ENCODE measurements at regions not wholly inside any gene's neighbourhood (a gene's known extent, or its start where the extent isn't known, plus 50 kb on each side); places are given as distances from the start of the nearest gene placed in this dataset.
"Not testable (repeated sequence)": the region's sequence is repeated elsewhere in the genome, so short reads cannot be mapped to it uniquely, and the experiment has no call there.

DNA sequence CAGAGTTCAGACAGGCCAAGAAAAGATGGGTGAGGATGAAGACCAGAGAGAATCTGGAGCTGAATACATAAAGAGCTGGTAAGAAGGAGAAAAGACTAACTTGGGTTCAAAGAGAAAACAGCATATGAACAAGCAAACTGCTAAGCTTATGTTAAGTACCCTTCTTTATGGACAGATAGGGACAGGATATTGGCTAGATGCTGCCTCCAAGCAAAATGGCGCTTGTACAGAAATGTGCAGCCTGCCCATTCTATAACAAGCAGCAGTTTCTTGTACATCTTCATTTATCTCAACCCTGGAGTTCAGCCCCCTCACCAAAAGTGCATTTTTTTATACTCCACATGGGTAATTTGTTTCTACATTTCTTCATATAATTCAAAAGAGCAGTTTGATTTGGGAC is 184.5 kb downstream of the RMST start:
- no peak for TF ChIP-seq EZH2 (IDR thresholded peaks at IDR 0.05; ENCODE audit: borderline replicate concordance, insufficient read depth, low read depth, low read length, poor library complexity, severe bottlenecking)
- ATAC-seq (ENCODE audit: low read depth) (no peak), DNase-seq (no peak)
- no peaks in the 10 kb centered on the region for H3K27me3 ChIP-seq (replicated peaks in 1 of 4; ENCODE audit: control extremely low read depth in 1 of 4, control insufficient read depth in 3 of 4, insufficient read depth in 4 of 4, low read length in 3 of 4)
- no peaks in the 10 kb centered on the region for H3K4me1 ChIP-seq (ENCODE audit: control insufficient read depth in 2 of 2, insufficient read depth in 2 of 2, low read length in 2 of 2)
- no peak overlapping the region for H3K4me2 ChIP-seq (replicated peaks; ENCODE audit: low read depth, low read length, poor library complexity, severe bottlenecking)
- no peak overlapping the region for H3K4me3 ChIP-seq (ENCODE audit: control extremely low read depth in 1 of 5, extremely low read depth in 1 of 5, insufficient read depth in 1 of 5, low read depth in 2 of 5, low read length in 4 of 5)
- CTCF ChIA-PET, result no interaction called here
- Mint-ChIP-seq H3K27ac (no peak overlapping the region), H3K4me1 (no peaks in the 10 kb centered on the region), H3K27me3 (no peaks in the 10 kb centered on the region), H3K4me3 (no peak overlapping the region), H3K9me3 (ENCODE audit: insufficient read depth) (peaks cover 4% of the 10 kb centered on the region)
- peaks cover 0 to 3% (median 0%) of the 10 kb centered on the region in 3 donors for H3K9me3 ChIP-seq (ENCODE audit: control extremely low read depth in 1 of 3, control insufficient read depth in 2 of 3, insufficient read depth in 1 of 3, low read length in 2 of 3)
- H4K20me1 ChIP-seq (ENCODE audit: control insufficient read depth, insufficient read depth, low read length, poor library complexity, severe bottlenecking), result no peaks in the 10 kb centered on the region
- H2AFZ ChIP-seq (ENCODE audit: insufficient read depth, low read depth, low read length, poor library complexity, severe bottlenecking), result no peak overlapping the region
- H3K79me2 ChIP-seq (ENCODE audit: control insufficient read depth, insufficient read depth, low read length), result no peaks in the 10 kb centered on the region
- intact Hi-C loops (cut with micrococcal nuclease), result no loop called here
- H3K27ac ChIP-seq (ENCODE audit: low read length in 2 of 2), result no peak overlapping the region
- H3K9ac ChIP-seq (ENCODE audit: low read length), result no peak overlapping the region
- H3K36me3 ChIP-seq (replicated peaks in 1 of 2; ENCODE audit: control extremely low read depth in 1 of 2, control insufficient read depth in 1 of 2, extremely low read depth in 1 of 2, insufficient read depth in 2 of 2, low read length in 1 of 2), result no peaks in the 10 kb centered on the region
- 88% methylated on average over 1 of the region's 1 CpG for WGBS (ENCODE audit: insufficient coverage)
- POLR2A ChIA-PET, result no interaction called here

DNA sequence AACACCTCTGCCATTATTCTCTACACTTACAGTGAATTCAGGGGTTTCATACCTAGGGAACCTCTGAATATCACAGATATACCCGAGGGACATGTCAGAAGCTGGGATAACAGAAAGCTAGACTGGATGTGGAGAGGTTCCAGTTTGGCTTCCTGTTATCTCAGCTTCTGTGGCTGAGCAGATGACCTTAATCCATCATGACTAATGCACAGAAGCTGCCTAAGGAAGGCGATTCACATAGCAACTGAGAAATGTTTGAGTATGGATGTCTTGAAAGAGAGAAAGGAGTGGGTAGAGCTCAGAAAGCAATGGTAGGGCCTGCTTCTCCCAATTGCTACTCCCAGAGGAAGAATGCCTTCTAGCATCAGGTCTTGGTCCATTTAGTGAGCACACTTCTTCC is 187.6 kb downstream of the RMST start:
- no peaks in the 10 kb centered on the region for H3K36me3 ChIP-seq (replicated peaks in 1 of 2; ENCODE audit: control extremely low read depth in 1 of 2, control insufficient read depth in 1 of 2, extremely low read depth in 1 of 2, insufficient read depth in 2 of 2, low read length in 1 of 2)
- Mint-ChIP-seq H3K9me3 (ENCODE audit: insufficient read depth) (peaks cover 4% of the 10 kb centered on the region), H3K27me3 (no peaks in the 10 kb centered on the region), H3K4me3 (no peak overlapping the region), H3K27ac (no peak overlapping the region), H3K4me1 (no peaks in the 10 kb centered on the region)
- no peak overlapping the region for H3K4me2 ChIP-seq (replicated peaks; ENCODE audit: low read depth, low read length, poor library complexity, severe bottlenecking)
- no peak overlapping the region for H3K9ac ChIP-seq (ENCODE audit: low read length)
- ATAC-seq (ENCODE audit: low read depth), result no peak
- H3K4me3 ChIP-seq (ENCODE audit: control extremely low read depth in 1 of 5, extremely low read depth in 1 of 5, insufficient read depth in 1 of 5, low read depth in 2 of 5, low read length in 4 of 5), result no peak overlapping the region
- no peak overlapping the region for H2AFZ ChIP-seq (ENCODE audit: insufficient read depth, low read depth, low read length, poor library complexity, severe bottlenecking)
- ChIA-PET POLR2A (no interaction called here), CTCF (no interaction called here)
- H3K27ac ChIP-seq (ENCODE audit: low read length in 2 of 2), result no peak overlapping the region
- no CpG with 5 or more reads among the region's 2 CpGs for whole genome bisulfite sequencing (ENCODE audit: insufficient coverage)
- no peak for DNase-seq
- TF ChIP-seq EZH2 (IDR thresholded peaks at IDR 0.05; ENCODE audit: borderline replicate concordance, insufficient read depth, low read depth, low read length, poor library complexity, severe bottlenecking) (no peak), CTCF (IDR thresholded peaks at IDR 0.05) (no peak)
- H3K4me1 ChIP-seq (ENCODE audit: control insufficient read depth in 2 of 2, insufficient read depth in 2 of 2, low read length in 2 of 2), result no peaks in the 10 kb centered on the region
- no peaks in the 10 kb centered on the region for H4K20me1 ChIP-seq (ENCODE audit: control insufficient read depth, insufficient read depth, low read length, poor library complexity, severe bottlenecking)
- H3K27me3 ChIP-seq (replicated peaks in 1 of 4; ENCODE audit: control extremely low read depth in 1 of 4, control insufficient read depth in 3 of 4, insufficient read depth in 4 of 4, low read length in 3 of 4), result no peaks in the 10 kb centered on the region
- H3K9me3 ChIP-seq (ENCODE audit: control extremely low read depth in 1 of 3, control insufficient read depth in 2 of 3, insufficient read depth in 1 of 3, low read length in 2 of 3), result peaks cover 0 to 3% (median 0%) of the 10 kb centered on the region in 3 donors
- no peaks in the 10 kb centered on the region for H3K79me2 ChIP-seq (ENCODE audit: control insufficient read depth, insufficient read depth, low read length)
- intact Hi-C loops (cut with micrococcal nuclease), result no loop called here

GRCh38 chr12:97656548-97656947 is 193.9 kb downstream of the RMST start:
- H2AFZ ChIP-seq (ENCODE audit: insufficient read depth, low read depth, low read length, poor library complexity, severe bottlenecking); intact Hi-C loops (cut with micrococcal nuclease); H3K27ac ChIP-seq (ENCODE audit: low read length in 2 of 2); H3K4me3 Mint-ChIP-seq; CTCF ChIA-PET; H3K4me2 ChIP-seq (replicated peaks; ENCODE audit: low read depth, low read length, poor library complexity, severe bottlenecking); H4K20me1 ChIP-seq (ENCODE audit: control insufficient read depth, insufficient read depth, low read length, poor library complexity, severe bottlenecking); H3K9ac ChIP-seq (ENCODE audit: low read length); H3K27ac Mint-ChIP-seq; DNase-seq; H3K36me3 ChIP-seq (replicated peaks in 1 of 2; ENCODE audit: control extremely low read depth in 1 of 2, control insufficient read depth in 1 of 2, extremely low read depth in 1 of 2, insufficient read depth in 2 of 2, low read length in 1 of 2); H3K9me3 ChIP-seq (ENCODE audit: control extremely low read depth in 1 of 3, control insufficient read depth in 2 of 3, insufficient read depth in 1 of 3, low read length in 2 of 3); H3K9me3 Mint-ChIP-seq (ENCODE audit: insufficient read depth); H3K4me1 ChIP-seq (ENCODE audit: control insufficient read depth in 2 of 2, insufficient read depth in 2 of 2, low read length in 2 of 2); H3K27me3 Mint-ChIP-seq; H3K4me1 Mint-ChIP-seq; H3K27me3 ChIP-seq (replicated peaks in 1 of 4; ENCODE audit: control extremely low read depth in 1 of 4, control insufficient read depth in 3 of 4, insufficient read depth in 4 of 4, low read length in 3 of 4); ATAC-seq (ENCODE audit: low read depth); H3K4me3 ChIP-seq (ENCODE audit: control extremely low read depth in 1 of 5, extremely low read depth in 1 of 5, insufficient read depth in 1 of 5, low read depth in 2 of 5, low read length in 4 of 5); H3K79me2 ChIP-seq (ENCODE audit: control insufficient read depth, insufficient read depth, low read length); POLR2A ChIA-PET: not testable (repeated sequence)
- WGBS (ENCODE audit: insufficient coverage), result 93% methylated on average over 18 of the region's 19 CpGs
